Ectodermal cell (in vitro differentiated cells): ENCODE measurements at regions not wholly inside any gene's neighbourhood (a gene's known extent, or its start where the extent isn't known, plus 50 kb on each side); places are given as distances from the start of the nearest gene placed in this dataset.
"Not testable (repeated sequence)": the region's sequence is repeated elsewhere in the genome, so short reads cannot be mapped to it uniquely, and the experiment has no call there.

ENCODE experiments used
- H3K27ac ChIP-seq: 2 replicates; pipeline ENCODE4 v1.7.0; 2013; ENCODE audit warnings: mild to moderate bottlenecking, low read depth, low read length; ENCODE audit not compliant: insufficient read depth, poor library complexity, severe bottlenecking
- H3K27me3 ChIP-seq: 2 replicates; pipeline ENCODE4 v1.7.0; 2013; ENCODE audit warnings: mild to moderate bottlenecking, low read length; ENCODE audit not compliant: insufficient read depth, control insufficient read depth, poor library complexity, severe bottlenecking
- H3K36me3 ChIP-seq: one replicate; pipeline ENCODE4 v1.7.0; 2013; ENCODE audit warnings: low read length; ENCODE audit not compliant: control insufficient read depth, insufficient read depth
- H3K4me1 ChIP-seq: one replicate; pipeline ENCODE4 v1.7.0; 2013; ENCODE audit warnings: low read length; ENCODE audit not compliant: control insufficient read depth, insufficient read depth
- H3K4me3 ChIP-seq: 2 replicates; pipeline ENCODE4 v1.7.0; 2013; ENCODE audit warnings: low read depth, low read length, control low read depth; ENCODE audit not compliant: insufficient read depth
- H3K9me3 ChIP-seq: 2 replicates; pipeline ENCODE4 v1.7.0; 2013; ENCODE audit warnings: mild to moderate bottlenecking, low read length, moderate library complexity; ENCODE audit not compliant: control insufficient read depth
- WGBS, 2 experiments: methylation state at CpG; one replicate each; pipeline ENCODE4 v1.1.7; 2013; ENCODE audit warnings: missing lambda C conversion rate in 2 of 2; 5-methylcytosine and 5-hydroxymethylcytosine counted together

DNA sequence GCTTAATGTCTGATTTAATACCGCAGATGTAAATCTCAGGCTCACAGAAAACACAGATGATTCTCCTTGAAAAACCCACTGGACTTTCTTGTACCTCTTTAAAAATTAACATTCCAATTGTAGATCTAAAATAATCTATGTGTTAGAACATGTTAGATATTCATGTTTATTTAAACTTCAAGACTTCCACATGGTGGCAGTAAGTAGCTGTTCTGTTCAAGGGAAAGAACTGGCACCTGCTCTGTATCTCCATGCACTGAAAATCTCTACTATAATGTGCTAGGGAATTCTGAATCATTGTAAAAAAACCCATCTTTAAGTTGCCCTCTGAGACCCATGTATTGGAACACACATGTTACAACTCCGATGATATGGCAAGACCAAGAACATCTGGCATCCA lies 366.9 kb downstream of the DMRTA1 start:
- Histone ChIP-seq H3K36me3 (no peaks in the 10 kb centered on the region), H3K4me3 (no peak overlapping the region), H3K27me3 (no peaks in the 10 kb centered on the region), H3K27ac (no peak overlapping the region), H3K4me1 (no peaks in the 10 kb centered on the region), H3K9me3 (no peaks in the 10 kb centered on the region)
- WGBS, 2 experiments, result 91 to 96% methylated on average over 1 to 2 of the region's 2 CpGs

DNA sequence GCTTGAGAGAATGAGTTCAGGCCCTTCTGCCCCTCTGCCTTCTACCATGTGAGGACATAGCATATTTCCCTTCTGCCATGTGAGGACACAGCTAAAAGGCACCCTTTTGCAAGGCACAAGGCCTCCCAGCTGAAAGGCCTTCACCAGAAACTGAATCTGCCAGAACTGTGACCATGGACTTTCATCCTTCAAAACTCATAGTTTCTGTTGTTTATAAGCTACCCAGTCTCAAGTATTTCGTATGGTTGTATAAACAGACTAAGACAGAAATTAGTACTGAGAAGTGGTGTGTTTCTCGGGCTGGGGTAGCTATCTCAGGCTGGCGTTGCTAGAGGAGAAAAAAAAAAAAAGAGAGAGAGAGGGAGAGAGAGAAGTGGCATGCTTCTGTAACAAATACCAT lies 368.6 kb downstream of the DMRTA1 start:
- Histone ChIP-seq H3K9me3 (no peaks in the 10 kb centered on the region), H3K4me1 (no peaks in the 10 kb centered on the region), H3K36me3 (no peaks in the 10 kb centered on the region), H3K4me3 (no peak overlapping the region), H3K27me3 (no peaks in the 10 kb centered on the region), H3K27ac (no peak overlapping the region)
- WGBS, 2 experiments, result 93 to 98% methylated on average over 3 of the region's 3 CpGs

DNA sequence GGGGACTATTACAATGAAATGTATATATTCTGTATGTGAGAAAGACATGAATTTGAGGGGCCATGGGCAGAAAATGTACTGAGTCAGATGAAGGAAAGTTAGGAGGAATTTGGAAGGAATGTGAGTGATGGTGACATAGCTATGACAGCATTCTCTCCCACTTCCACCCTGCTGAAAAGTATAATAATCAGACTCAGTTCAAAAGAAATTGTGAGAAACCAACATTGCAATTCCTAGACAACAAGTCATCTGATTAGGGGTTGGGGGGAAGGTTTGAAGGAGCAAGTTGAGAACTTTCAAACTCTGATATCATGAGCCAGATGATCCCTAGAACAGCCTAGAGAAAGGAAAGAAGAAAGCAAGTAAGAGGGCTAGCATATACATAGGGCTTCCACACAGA lies 370.6 kb downstream of the DMRTA1 start:
- H3K4me3 ChIP-seq, result no peak overlapping the region
- no peaks in the 10 kb centered on the region for H3K9me3 ChIP-seq
- H3K27ac ChIP-seq, result no peak overlapping the region
- no peaks in the 10 kb centered on the region for H3K4me1 ChIP-seq
- H3K36me3 ChIP-seq, result no peaks in the 10 kb centered on the region
- no peaks in the 10 kb centered on the region for H3K27me3 ChIP-seq

DNA sequence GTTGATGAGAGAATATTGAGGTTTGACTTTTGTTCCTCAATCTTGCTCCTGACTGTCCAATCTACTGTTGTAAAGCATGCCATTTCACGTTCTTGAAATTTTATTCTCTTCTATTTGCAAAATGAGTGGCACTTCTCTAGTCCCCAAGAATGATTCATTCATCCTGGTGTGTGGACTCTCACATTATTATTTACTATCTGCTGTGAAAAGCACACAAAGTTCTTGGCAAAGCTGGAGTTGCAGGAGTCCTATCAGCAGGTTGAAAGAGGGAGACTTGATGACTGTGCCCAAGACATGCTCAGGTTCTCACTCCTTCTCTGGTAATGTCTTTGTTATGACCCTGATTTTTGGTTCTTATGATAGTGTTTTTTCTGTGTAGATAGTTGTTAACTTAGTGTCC lies 382.6 kb downstream of the DMRTA1 start:
- WGBS, 2 experiments, result 83 to 100% methylated on average over 1 of the region's 1 CpG
- Histone ChIP-seq H3K36me3 (no peaks in the 10 kb centered on the region), H3K4me3 (no peak overlapping the region), H3K27ac (no peak overlapping the region), H3K27me3 (no peaks in the 10 kb centered on the region), H3K4me1 (no peaks in the 10 kb centered on the region), H3K9me3 (no peaks in the 10 kb centered on the region)

DNA sequence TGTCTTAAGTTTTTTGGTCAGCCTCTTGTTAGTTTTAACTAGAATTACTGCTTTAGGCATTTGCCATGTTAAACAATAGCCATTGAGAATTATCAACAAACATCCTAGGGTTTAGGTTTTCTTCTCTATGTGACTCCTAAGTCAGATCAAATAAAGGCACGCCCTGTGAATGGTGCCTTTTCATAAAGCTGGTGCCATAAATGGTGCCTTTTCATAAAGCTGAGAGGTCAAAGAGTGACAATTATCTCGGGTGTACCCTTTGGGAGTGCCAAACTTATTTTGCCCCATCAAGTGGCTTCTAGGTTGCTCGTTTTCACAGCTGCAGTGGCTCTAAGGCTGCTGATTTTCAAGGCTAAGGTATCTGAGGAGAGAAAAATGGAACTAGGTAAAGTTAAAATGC lies 391.6 kb downstream of the DMRTA1 start:
- WGBS, 2 experiments, result 84 to 90% methylated on average over 3 of the region's 3 CpGs

GRCh38 chr9:22840641-22841040 lies 394.0 kb downstream of the DMRTA1 start:
- Histone ChIP-seq H3K27me3 (no peaks in the 10 kb centered on the region), H3K9me3 (no peaks in the 10 kb centered on the region), H3K36me3 (no peaks in the 10 kb centered on the region), H3K4me1 (no peaks in the 10 kb centered on the region), H3K4me3 (no peak overlapping the region), H3K27ac (no peak overlapping the region)

More for the DNA sequence above, 391.6 kb downstream of the DMRTA1 start:
- Histone ChIP-seq H3K9me3 (no peaks in the 10 kb centered on the region), H3K4me1 (no peaks in the 10 kb centered on the region), H3K27me3 (no peaks in the 10 kb centered on the region), H3K4me3 (no peak overlapping the region), H3K36me3 (no peaks in the 10 kb centered on the region), H3K27ac (no peak overlapping the region)

DNA sequence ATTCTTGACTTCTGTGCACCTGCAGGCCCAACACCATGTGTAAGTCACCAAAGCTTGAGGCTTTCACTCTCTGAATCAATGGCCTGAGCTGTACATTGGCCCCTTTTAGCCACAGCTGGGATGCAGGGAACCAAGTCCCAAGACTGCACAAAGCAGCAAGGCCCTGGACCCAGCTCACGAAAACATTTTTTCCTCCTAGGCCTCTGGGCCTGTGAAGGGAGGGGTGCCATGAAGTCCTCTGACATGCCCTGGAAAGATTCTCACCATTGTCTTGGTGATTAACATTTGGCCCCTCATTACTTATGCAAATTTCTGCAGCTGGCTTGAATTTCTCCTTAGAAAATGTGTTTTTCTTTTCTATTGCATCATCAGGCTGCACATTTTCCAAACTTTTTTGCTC lies 398.6 kb downstream of the DMRTA1 start:
- H3K27me3 ChIP-seq, H3K4me3 ChIP-seq, H3K9me3 ChIP-seq, H3K27ac ChIP-seq, H3K36me3 ChIP-seq, H3K4me1 ChIP-seq: not testable (repeated sequence)
- 80 to 92% methylated on average over 1 of the region's 1 CpG for WGBS, 2 experiments

GRCh38 chr9:22855980-22856379 lies 409.4 kb downstream of the DMRTA1 start:
- Histone ChIP-seq H3K4me1 (no peaks in the 10 kb centered on the region), H3K27ac (no peak overlapping the region), H3K4me3 (no peak overlapping the region), H3K27me3 (no peaks in the 10 kb centered on the region), H3K9me3 (no peaks in the 10 kb centered on the region), H3K36me3 (no peaks in the 10 kb centered on the region)

DNA sequence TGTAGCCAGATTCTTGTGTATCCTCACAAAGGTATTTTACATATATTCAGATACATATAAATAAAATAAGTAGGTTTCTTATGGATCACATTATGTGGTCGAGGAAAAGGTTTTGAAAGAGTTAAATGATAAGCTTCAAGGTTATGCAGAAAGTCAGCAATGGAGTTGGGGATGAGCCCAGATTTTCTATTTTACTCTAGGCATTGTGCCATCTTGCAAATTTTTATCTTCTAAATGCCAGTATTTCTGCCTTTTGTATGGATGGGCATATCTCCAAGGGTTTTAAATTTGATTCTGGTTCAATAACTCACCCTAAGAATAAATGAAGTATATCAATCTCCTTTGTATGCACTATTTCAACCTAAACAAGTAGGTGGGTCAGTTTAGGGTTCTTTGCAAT lies 410.7 kb downstream of the DMRTA1 start:
- Histone ChIP-seq H3K36me3 (no peaks in the 10 kb centered on the region), H3K4me3 (no peak overlapping the region), H3K9me3 (no peaks in the 10 kb centered on the region), H3K4me1 (no peaks in the 10 kb centered on the region), H3K27me3 (no peaks in the 10 kb centered on the region), H3K27ac (no peak overlapping the region)
- 86 to 100% methylated on average over 1 of the region's 1 CpG for WGBS, 2 experiments

- Histone ChIP-seq H3K27ac (no peak overlapping the region), H3K4me3 (no peak overlapping the region), H3K4me1 (peaks cover 4% of the 10 kb centered on the region), H3K27me3 (no peaks in the 10 kb centered on the region), H3K36me3 (no peaks in the 10 kb centered on the region), H3K9me3 (no peaks in the 10 kb centered on the region)
- 93 to 95% methylated on average over 25 of the region's 25 CpGs for WGBS, 2 experiments
These were observed 416.5 kb downstream of the DMRTA1 start for GRCh38 chr9:22863106-22863505.

- Histone ChIP-seq H3K9me3 (no peaks in the 10 kb centered on the region), H3K27ac (no peak overlapping the region), H3K36me3 (no peaks in the 10 kb centered on the region), H3K4me3 (no peak overlapping the region), H3K4me1 (peaks cover 4% of the 10 kb centered on the region), H3K27me3 (no peaks in the 10 kb centered on the region)
- WGBS, 2 experiments, result 68 to 70% methylated on average over 1 of the region's 1 CpG
These were observed 417.1 kb downstream of the DMRTA1 start for GRCh38 chr9:22863736-22864135.
